Uterus (tissue), 2 donors: ENCODE measurements at regions not wholly inside any gene's neighbourhood (a gene's known extent, or its start where the extent isn't known, plus 50 kb on each side); places are given as distances from the start of the nearest gene placed in this dataset.

ENCODE experiments used
- POLR2A ChIP-seq, 2 donors: fragments of 450-650 bp; IDR thresholded peaks; one replicate each; pipeline ENCODE4 v1.6.1; 2016; ENCODE audit warnings: antibody characterized with exemption in 2 of 2, mild to moderate bottlenecking in 1 of 2, moderate library complexity in 1 of 2
- TF ChIP-seq, protein P1 (sequence below), 4 experiments: fragments of 200-600 bp in 2 of 4; fragments of 450-650 bp in 2 of 4; sonication (generic) in 2 of 4; IDR thresholded peaks; one replicate each; pipeline ENCODE4 v1.5.1; 2016 to 2019; ENCODE audit warnings: antibody characterized with exemption in 4 of 4, mild to moderate bottlenecking in 2 of 4, moderate library complexity in 1 of 4

DNA sequence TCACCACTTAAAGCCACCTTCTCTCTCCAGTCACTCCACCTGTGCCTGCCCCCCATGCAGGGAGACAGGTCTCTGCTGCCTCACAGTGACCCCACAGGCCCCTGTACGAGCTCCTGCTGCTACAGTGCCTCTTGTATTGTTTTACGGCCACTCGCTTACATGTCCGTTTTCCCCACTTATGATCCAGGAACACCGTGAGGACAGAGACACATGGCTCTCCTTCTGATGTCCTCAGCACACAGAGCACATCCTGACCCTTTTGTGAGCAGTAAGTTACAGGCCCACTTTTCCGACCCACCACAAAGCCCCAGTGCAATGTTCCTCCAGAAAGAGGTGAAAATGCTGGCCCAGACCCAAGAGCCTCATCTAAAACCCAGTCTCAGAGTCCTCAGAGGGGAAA lies 84.8 kb upstream of the GNAO1 start:
- TF ChIP-seq, protein P1, sequence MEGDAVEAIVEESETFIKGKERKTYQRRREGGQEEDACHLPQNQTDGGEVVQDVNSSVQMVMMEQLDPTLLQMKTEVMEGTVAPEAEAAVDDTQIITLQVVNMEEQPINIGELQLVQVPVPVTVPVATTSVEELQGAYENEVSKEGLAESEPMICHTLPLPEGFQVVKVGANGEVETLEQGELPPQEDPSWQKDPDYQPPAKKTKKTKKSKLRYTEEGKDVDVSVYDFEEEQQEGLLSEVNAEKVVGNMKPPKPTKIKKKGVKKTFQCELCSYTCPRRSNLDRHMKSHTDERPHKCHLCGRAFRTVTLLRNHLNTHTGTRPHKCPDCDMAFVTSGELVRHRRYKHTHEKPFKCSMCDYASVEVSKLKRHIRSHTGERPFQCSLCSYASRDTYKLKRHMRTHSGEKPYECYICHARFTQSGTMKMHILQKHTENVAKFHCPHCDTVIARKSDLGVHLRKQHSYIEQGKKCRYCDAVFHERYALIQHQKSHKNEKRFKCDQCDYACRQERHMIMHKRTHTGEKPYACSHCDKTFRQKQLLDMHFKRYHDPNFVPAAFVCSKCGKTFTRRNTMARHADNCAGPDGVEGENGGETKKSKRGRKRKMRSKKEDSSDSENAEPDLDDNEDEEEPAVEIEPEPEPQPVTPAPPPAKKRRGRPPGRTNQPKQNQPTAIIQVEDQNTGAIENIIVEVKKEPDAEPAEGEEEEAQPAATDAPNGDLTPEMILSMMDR (IDR thresholded peaks at IDR 0.05) = no peak
- no peak for TF ChIP-seq POLR2A (IDR thresholded peaks at IDR 0.05)
